ENCODE measurements at regions not wholly inside any gene's neighbourhood (a gene's known extent, or its start where the extent isn't known, plus 50 kb on each side); places are given as distances from the start of the nearest gene placed in this dataset.

GRCh38 chr15:23750179-23750578, 63.1 kb upstream of the NDN start:
- H3K27ac Mint-ChIP-seq: no peak overlapping the region
- Histone ChIP-seq H3K36me3 (ENCODE audit: insufficient read depth, low read length) (no peaks in the 10 kb centered on the region), H3K27ac (ENCODE audit: low read depth, low read length) (no peak overlapping the region), H3K4me3 (ENCODE audit: low read length) (no peak overlapping the region), H3K27me3 (ENCODE audit: insufficient read depth, low read length, poor library complexity, severe bottlenecking) (no peaks in the 10 kb centered on the region), H3K4me1 (ENCODE audit: insufficient read depth, low read length) (no peaks in the 10 kb centered on the region), H3K9me3 (ENCODE audit: low read length) (no peaks in the 10 kb centered on the region)
- no peak for DNase-seq
- peaks cover 0 to 19% (median 9%) of the 10 kb centered on the region in 5 donors for H3K9me3 Mint-ChIP-seq
- ChIA-PET CTCF (no interaction called here), POLR2A (no interaction called here)
- no peaks in the 10 kb centered on the region for H3K36me3 Mint-ChIP-seq
- no peak overlapping the region for H3K4me3 Mint-ChIP-seq
- H3K4me1 Mint-ChIP-seq: no peaks in the 10 kb centered on the region
- no peaks in the 10 kb centered on the region for H3K27me3 Mint-ChIP-seq

- no peaks in the 10 kb centered on the region for H3K9me3 ChIP-seq (ENCODE audit: low read length)
- H3K27ac ChIP-seq (ENCODE audit: low read depth, low read length): no peak overlapping the region
- no peak for DNase-seq
- ChIA-PET CTCF (no interaction called here), POLR2A (no interaction called here)
- no peaks in the 10 kb centered on the region for H3K27me3 ChIP-seq (ENCODE audit: insufficient read depth, low read length, poor library complexity, severe bottlenecking)
- Mint-ChIP-seq H3K36me3 (no peaks in the 10 kb centered on the region), H3K27me3 (no peaks in the 10 kb centered on the region), H3K4me3 (no peak overlapping the region), H3K4me1 (no peaks in the 10 kb centered on the region), H3K27ac (no peak overlapping the region), H3K9me3 (peaks cover 0 to 16% (median 9%) of the 10 kb centered on the region in 5 donors)
- no peaks in the 10 kb centered on the region for H3K36me3 ChIP-seq (ENCODE audit: insufficient read depth, low read length)
- H3K4me1 ChIP-seq (ENCODE audit: insufficient read depth, low read length): no peaks in the 10 kb centered on the region
- H3K4me3 ChIP-seq (ENCODE audit: low read length): no peak overlapping the region
These were observed 63.7 kb upstream of the NDN start for GRCh38 chr15:23750776-23751175.

GRCh38 chr15:23753248-23753647, 66.1 kb upstream of the NDN start:
- H3K27ac Mint-ChIP-seq: no peak overlapping the region
- Histone ChIP-seq H3K27me3 (ENCODE audit: insufficient read depth, low read length, poor library complexity, severe bottlenecking) (no peaks in the 10 kb centered on the region), H3K36me3 (ENCODE audit: insufficient read depth, low read length) (no peaks in the 10 kb centered on the region), H3K4me1 (ENCODE audit: insufficient read depth, low read length) (no peaks in the 10 kb centered on the region), H3K9me3 (ENCODE audit: low read length) (no peaks in the 10 kb centered on the region), H3K27ac (ENCODE audit: low read depth, low read length) (no peak overlapping the region), H3K4me3 (ENCODE audit: low read length) (no peak overlapping the region)
- no peaks in the 10 kb centered on the region for H3K27me3 Mint-ChIP-seq
- H3K36me3 Mint-ChIP-seq: no peaks in the 10 kb centered on the region
- no peak for DNase-seq
- POLR2A ChIA-PET: no interaction called here
- H3K4me3 Mint-ChIP-seq: no peak overlapping the region
- no peaks in the 10 kb centered on the region for H3K4me1 Mint-ChIP-seq
- H3K9me3 Mint-ChIP-seq: peaks cover 5 to 16% (median 7%) of the 10 kb centered on the region in 5 donors
- CTCF ChIA-PET: no interaction called here

- Histone ChIP-seq H3K36me3 (ENCODE audit: insufficient read depth, low read length) (no peaks in the 10 kb centered on the region), H3K9me3 (ENCODE audit: low read length) (no peaks in the 10 kb centered on the region), H3K27me3 (ENCODE audit: insufficient read depth, low read length, poor library complexity, severe bottlenecking) (no peaks in the 10 kb centered on the region), H3K27ac (ENCODE audit: low read depth, low read length) (no peak overlapping the region), H3K4me3 (ENCODE audit: low read length) (no peak overlapping the region), H3K4me1 (ENCODE audit: insufficient read depth, low read length) (no peaks in the 10 kb centered on the region)
- ChIA-PET POLR2A (no interaction called here), CTCF (no interaction called here)
- DNase-seq: no peak
- H3K4me1 Mint-ChIP-seq: no peaks in the 10 kb centered on the region
- H3K27ac Mint-ChIP-seq: no peak overlapping the region
- H3K9me3 Mint-ChIP-seq: peaks cover 3 to 12% (median 11%) of the 10 kb centered on the region in 5 donors
- no peaks in the 10 kb centered on the region for H3K27me3 Mint-ChIP-seq
- no peaks in the 10 kb centered on the region for H3K36me3 Mint-ChIP-seq
- no peak overlapping the region for H3K4me3 Mint-ChIP-seq
These were observed 71.8 kb upstream of the NDN start for GRCh38 chr15:23758891-23759290.

- H3K36me3 Mint-ChIP-seq: no peaks in the 10 kb centered on the region
- no peaks in the 10 kb centered on the region for H3K36me3 ChIP-seq (ENCODE audit: insufficient read depth, low read length)
- no peak overlapping the region for H3K27ac Mint-ChIP-seq
- no peaks in the 10 kb centered on the region for H3K27me3 Mint-ChIP-seq
- H3K4me1 Mint-ChIP-seq: no peaks in the 10 kb centered on the region
- DNase-seq: no peak
- H3K9me3 Mint-ChIP-seq: peaks cover 4 to 16% (median 12%) of the 10 kb centered on the region in 5 donors
- no peaks in the 10 kb centered on the region for H3K27me3 ChIP-seq (ENCODE audit: insufficient read depth, low read length, poor library complexity, severe bottlenecking)
- CTCF ChIA-PET: no interaction called here
- no peaks in the 10 kb centered on the region for H3K9me3 ChIP-seq (ENCODE audit: low read length)
- H3K4me1 ChIP-seq (ENCODE audit: insufficient read depth, low read length): no peaks in the 10 kb centered on the region
- POLR2A ChIA-PET: no interaction called here
- H3K4me3 ChIP-seq (ENCODE audit: low read length): no peak overlapping the region
- H3K27ac ChIP-seq (ENCODE audit: low read depth, low read length): no peak overlapping the region
- H3K4me3 Mint-ChIP-seq: no peak overlapping the region
These were observed 72.9 kb upstream of the NDN start for GRCh38 chr15:23760024-23760423.

GRCh38 chr15:23761386-23761785, 74.3 kb upstream of the NDN start:
- H3K27ac ChIP-seq (ENCODE audit: low read depth, low read length): no peak overlapping the region
- CTCF ChIA-PET: no interaction called here
- H3K4me1 ChIP-seq (ENCODE audit: insufficient read depth, low read length): no peaks in the 10 kb centered on the region
- DNase-seq: no peak
- no peaks in the 10 kb centered on the region for H3K4me1 Mint-ChIP-seq
- H3K4me3 ChIP-seq (ENCODE audit: low read length): no peak overlapping the region
- H3K36me3 ChIP-seq (ENCODE audit: insufficient read depth, low read length): no peaks in the 10 kb centered on the region
- POLR2A ChIA-PET: no interaction called here
- H3K27me3 ChIP-seq (ENCODE audit: insufficient read depth, low read length, poor library complexity, severe bottlenecking): no peaks in the 10 kb centered on the region
- no peaks in the 10 kb centered on the region for H3K27me3 Mint-ChIP-seq
- no peaks in the 10 kb centered on the region for H3K36me3 Mint-ChIP-seq
- no peak overlapping the region for H3K4me3 Mint-ChIP-seq
- no peaks in the 10 kb centered on the region for H3K9me3 ChIP-seq (ENCODE audit: low read length)
- H3K27ac Mint-ChIP-seq: no peak overlapping the region
- peaks cover 6 to 18% (median 15%) of the 10 kb centered on the region in 5 donors for H3K9me3 Mint-ChIP-seq

- Histone ChIP-seq H3K4me3 (ENCODE audit: low read length) (no peak overlapping the region), H3K27ac (ENCODE audit: low read depth, low read length) (no peak overlapping the region), H3K27me3 (ENCODE audit: insufficient read depth, low read length, poor library complexity, severe bottlenecking) (no peaks in the 10 kb centered on the region), H3K4me1 (ENCODE audit: insufficient read depth, low read length) (no peaks in the 10 kb centered on the region), H3K9me3 (ENCODE audit: low read length) (no peaks in the 10 kb centered on the region), H3K36me3 (ENCODE audit: insufficient read depth, low read length) (no peaks in the 10 kb centered on the region)
- ChIA-PET POLR2A (no interaction called here), CTCF (no interaction called here)
- no peaks in the 10 kb centered on the region for H3K27me3 Mint-ChIP-seq
- H3K4me3 Mint-ChIP-seq: no peak overlapping the region
- H3K27ac Mint-ChIP-seq: no peak overlapping the region
- no peak for DNase-seq
- no peaks in the 10 kb centered on the region for H3K4me1 Mint-ChIP-seq
- H3K9me3 Mint-ChIP-seq: peaks cover 8 to 18% (median 17%) of the 10 kb centered on the region in 5 donors
- no peaks in the 10 kb centered on the region for H3K36me3 Mint-ChIP-seq
These were observed 74.9 kb upstream of the NDN start for GRCh38 chr15:23762026-23762425.

- H3K36me3 Mint-ChIP-seq: no peaks in the 10 kb centered on the region
- DNase-seq: no peak
- no peak overlapping the region for H3K4me3 Mint-ChIP-seq
- ChIA-PET POLR2A (no interaction called here), CTCF (no interaction called here)
- Histone ChIP-seq H3K27me3 (ENCODE audit: insufficient read depth, low read length, poor library complexity, severe bottlenecking) (no peaks in the 10 kb centered on the region), H3K4me3 (ENCODE audit: low read length) (no peak overlapping the region), H3K4me1 (ENCODE audit: insufficient read depth, low read length) (no peaks in the 10 kb centered on the region), H3K36me3 (ENCODE audit: insufficient read depth, low read length) (no peaks in the 10 kb centered on the region), H3K9me3 (ENCODE audit: low read length) (no peaks in the 10 kb centered on the region), H3K27ac (ENCODE audit: low read depth, low read length) (no peak overlapping the region)
- no peaks in the 10 kb centered on the region for H3K27me3 Mint-ChIP-seq
- H3K9me3 Mint-ChIP-seq: peaks cover 10 to 21% (median 16%) of the 10 kb centered on the region in 5 donors
- H3K4me1 Mint-ChIP-seq: no peaks in the 10 kb centered on the region
- no peak overlapping the region for H3K27ac Mint-ChIP-seq
These were observed 75.9 kb upstream of the NDN start for GRCh38 chr15:23763021-23763420.

- Histone ChIP-seq H3K9me3 (ENCODE audit: low read length) (no peaks in the 10 kb centered on the region), H3K4me1 (ENCODE audit: insufficient read depth, low read length) (no peaks in the 10 kb centered on the region), H3K4me3 (ENCODE audit: low read length) (no peak overlapping the region), H3K27me3 (ENCODE audit: insufficient read depth, low read length, poor library complexity, severe bottlenecking) (no peaks in the 10 kb centered on the region), H3K36me3 (ENCODE audit: insufficient read depth, low read length) (no peaks in the 10 kb centered on the region), H3K27ac (ENCODE audit: low read depth, low read length) (no peak overlapping the region)
- peaks cover 10 to 24% (median 20%) of the 10 kb centered on the region in 5 donors for H3K9me3 Mint-ChIP-seq
- H3K27ac Mint-ChIP-seq: no peak overlapping the region
- no peaks in the 10 kb centered on the region for H3K4me1 Mint-ChIP-seq
- H3K27me3 Mint-ChIP-seq: no peaks in the 10 kb centered on the region
- DNase-seq: no peak
- POLR2A ChIA-PET: no interaction called here
- H3K4me3 Mint-ChIP-seq: no peak overlapping the region
- H3K36me3 Mint-ChIP-seq: no peaks in the 10 kb centered on the region
- CTCF ChIA-PET: no interaction called here
These were observed 77.2 kb upstream of the NDN start for GRCh38 chr15:23764306-23764705.

Measured in CD8-positive, alpha-beta memory T cell (primary cell).